OCI-LY7 (cell line): ENCODE measurements at regions not wholly inside any gene's neighbourhood (a gene's known extent, or its start where the extent isn't known, plus 50 kb on each side); places are given as distances from the start of the nearest gene placed in this dataset.

Source experiments
- CTCF ChIP-seq: fragments of 200-600 bp; sonication (generic); conservative IDR thresholded peaks from 2 replicates; pipeline ENCODE4 v1.5.1; 2014; ENCODE audit warnings: mild to moderate bottlenecking, antibody characterized with exemption, low read length, moderate library complexity, mixed read lengths
- EZH2phosphoT487 ChIP-seq: fragments of 200-600 bp; sonication (generic); IDR thresholded peaks from 2 replicates; pipeline ENCODE4 v1.6.1; 2018; ENCODE audit warnings: low read depth, borderline replicate concordance, mild to moderate bottlenecking, mixed run types, antibody characterized with exemption, low read length, moderate library complexity, mixed read lengths

- TF ChIP-seq CTCF: no peak
- no peak for TF ChIP-seq EZH2phosphoT487
These were observed 835.1 kb downstream of the RNF144A start for GRCh38 chr2:7752291-7752690.
